ENCODE measurements at regions not wholly inside any gene's neighbourhood (a gene's known extent, or its start where the extent isn't known, plus 50 kb on each side); places are given as distances from the start of the nearest gene placed in this dataset.

- no peaks in the 10 kb centered on the region for H3K36me3 ChIP-seq
- no peak for DNase-seq (ENCODE audit: low spot score in 2 of 2)
- peaks cover 0 to 24% (median 0%) of the 10 kb centered on the region in 4 donors for H3K9me3 ChIP-seq
- no peaks in the 10 kb centered on the region for H3K4me1 ChIP-seq
- H3K27ac ChIP-seq, result no peak overlapping the region
- WGBS, 2 donors, result 92 to 100% methylated on average over 2 of the region's 2 CpGs
- H3K4me3 ChIP-seq, result no peak overlapping the region
- no peaks in the 10 kb centered on the region for H3K27me3 ChIP-seq
- no peak for TF ChIP-seq EP300 (IDR thresholded peaks at IDR 0.05)
Measured at GRCh38 chr4:63541828-63542227, 867.4 kb downstream of the TECRL start.

GRCh38 chr4:63529581-63530337 lies 879.5 kb downstream of the TECRL start:
- Histone ChIP-seq H3K36me3 (no peaks in the 10 kb centered on the region), H3K9me3 (no peaks in the 10 kb centered on the region), H3K4me3 (no peak overlapping the region), H3K27me3 (no peaks in the 10 kb centered on the region), H3K4me1 (no peaks in the 10 kb centered on the region), H3K27ac (no peak overlapping the region)
- 63 to 74% methylated on average over 7 of the region's 7 CpGs for WGBS, 2 donors
- no peak for TF ChIP-seq EP300 (IDR thresholded peaks at IDR 0.05)
- TF ChIP-seq POLR2A (IDR thresholded peaks at IDR 0.05), result no peak
- no peak for TF ChIP-seq CTCF (IDR thresholded peaks at IDR 0.05)
- no peak for DNase-seq (ENCODE audit: low spot score in 2 of 2)

GRCh38 chr4:63528256-63528991 lies 880.8 kb downstream of the TECRL start:
- Histone ChIP-seq H3K9me3 (no peaks in the 10 kb centered on the region), H3K27me3 (no peaks in the 10 kb centered on the region), H3K4me1 (no peaks in the 10 kb centered on the region), H3K4me3 (no peak overlapping the region), H3K27ac (no peak overlapping the region), H3K36me3 (no peaks in the 10 kb centered on the region)
- WGBS, 2 donors, result 41 to 55% methylated on average over 4 of the region's 4 CpGs
- no peak for TF ChIP-seq EP300 (IDR thresholded peaks at IDR 0.05)
- no peak for TF ChIP-seq CTCF (IDR thresholded peaks at IDR 0.05)
- no peak for TF ChIP-seq POLR2A (IDR thresholded peaks at IDR 0.05)
- no peak for DNase-seq (ENCODE audit: low spot score in 2 of 2)

- WGBS, 2 donors, result 94 to 97% methylated on average over 1 of the region's 1 CpG
- Histone ChIP-seq H3K36me3 (no peaks in the 10 kb centered on the region), H3K4me3 (no peak overlapping the region), H3K27ac (no peak overlapping the region), H3K9me3 (peaks cover 0 to 5% (median 2%) of the 10 kb centered on the region in 4 donors), H3K27me3 (no peaks in the 10 kb centered on the region), H3K4me1 (no peaks in the 10 kb centered on the region)
- TF ChIP-seq POLR2A (IDR thresholded peaks at IDR 0.05) (no peak), CTCF (IDR thresholded peaks at IDR 0.05) (no peak), EP300 (IDR thresholded peaks at IDR 0.05) (no peak)
- DNase-seq (ENCODE audit: low spot score in 2 of 2), result no peak
Measured at GRCh38 chr4:63526251-63526650, 883.0 kb downstream of the TECRL start.

- no peaks in the 10 kb centered on the region for H3K27me3 ChIP-seq
- H3K27ac ChIP-seq, result no peak overlapping the region
- DNase-seq (ENCODE audit: low spot score in 2 of 2), result no peak
- no peaks in the 10 kb centered on the region for H3K4me1 ChIP-seq
- WGBS, 2 donors, result 82 to 85% methylated on average over 1 of the region's 1 CpG
- H3K4me3 ChIP-seq, result no peak overlapping the region
- H3K9me3 ChIP-seq, result peaks cover 0 to 9% (median 4%) of the 10 kb centered on the region in 4 donors
- TF ChIP-seq CTCF (IDR thresholded peaks at IDR 0.05) (no peak), POLR2A (IDR thresholded peaks at IDR 0.05) (no peak), EP300 (IDR thresholded peaks at IDR 0.05) (no peak)
- H3K36me3 ChIP-seq, result no peaks in the 10 kb centered on the region
Measured at GRCh38 chr4:63524764-63525163, 884.5 kb downstream of the TECRL start.
